ENCODE measurements at regions not wholly inside any gene's neighbourhood (a gene's known extent, or its start where the extent isn't known, plus 50 kb on each side); places are given as distances from the start of the nearest gene placed in this dataset.
"Not testable (repeated sequence)": the region's sequence is repeated elsewhere in the genome, so short reads cannot be mapped to it uniquely, and the experiment has no call there.

DNA sequence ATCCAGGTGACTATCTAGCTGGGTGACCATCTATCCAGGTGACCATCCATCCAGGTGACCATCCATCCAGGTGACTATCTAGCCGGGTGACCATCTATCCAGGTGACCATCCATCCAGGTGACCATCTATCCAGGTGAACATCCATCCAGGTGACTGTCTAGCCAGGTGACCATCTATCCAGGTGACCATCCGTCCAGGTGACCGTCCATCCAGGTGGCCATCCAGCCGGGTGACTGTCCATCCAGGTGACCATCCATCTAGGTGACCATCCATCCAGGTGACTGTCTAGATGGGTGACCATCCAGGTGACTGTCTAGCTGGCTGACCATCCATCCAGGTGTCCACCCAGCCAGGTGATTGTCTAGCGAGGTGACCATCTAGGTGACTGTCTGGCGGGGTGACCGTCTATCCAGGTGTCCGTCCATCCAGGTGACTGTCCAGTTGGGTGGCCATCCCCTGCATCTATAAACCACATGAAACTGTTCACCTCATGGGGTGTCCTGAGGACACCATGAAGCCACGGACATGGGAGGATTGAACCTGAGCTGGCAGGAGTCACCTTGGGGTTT is 305.3 kb downstream of the NDUFA10 start:
- no peak for DNase-seq (ENCODE audit: extremely low read depth in 1 of 2, low read depth in 1 of 2)

DNA sequence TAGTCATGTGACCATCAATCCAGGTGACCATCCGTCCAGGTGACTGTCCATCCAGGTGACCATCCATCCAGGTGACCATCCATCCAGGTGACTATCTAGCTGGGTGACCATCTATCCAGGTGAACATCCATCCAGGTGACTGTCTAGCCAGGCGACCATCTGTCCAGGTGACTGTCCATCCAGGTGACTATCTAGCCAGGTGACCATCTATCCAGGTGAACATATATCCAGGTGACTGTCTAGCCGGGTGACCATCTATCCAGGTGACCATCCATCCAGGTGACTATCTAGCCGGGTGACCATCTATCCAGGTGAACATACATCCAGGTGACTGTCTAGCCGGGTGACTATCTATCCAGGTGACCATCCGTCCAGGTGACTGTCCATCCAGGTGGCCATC is 306.2 kb downstream of the NDUFA10 start:
- not testable (repeated sequence) for DNase-seq (ENCODE audit: extremely low read depth in 1 of 2, low read depth in 1 of 2)

DNA sequence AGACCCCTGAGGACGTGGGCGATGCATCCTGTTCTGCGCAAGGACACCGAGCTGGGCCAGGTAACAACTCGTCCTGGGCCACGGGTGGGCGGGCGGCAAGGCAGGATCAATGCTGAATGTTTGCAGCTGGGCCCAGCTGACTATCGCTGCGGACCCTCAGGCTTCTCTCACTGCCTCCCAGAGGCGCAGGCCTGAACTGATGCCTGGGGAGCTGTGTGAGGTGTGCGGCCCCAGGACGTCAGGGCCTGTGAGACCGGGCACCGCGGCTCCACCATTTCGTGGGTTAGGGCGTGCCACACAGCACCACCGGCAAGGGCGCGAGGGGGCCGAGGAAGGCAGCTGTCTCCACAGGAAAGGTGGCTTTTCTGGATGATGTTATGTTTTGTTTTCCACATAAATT is 307.4 kb downstream of the NDUFA10 start:
- no peak for DNase-seq (ENCODE audit: extremely low read depth in 1 of 2, low read depth in 1 of 2)

DNA sequence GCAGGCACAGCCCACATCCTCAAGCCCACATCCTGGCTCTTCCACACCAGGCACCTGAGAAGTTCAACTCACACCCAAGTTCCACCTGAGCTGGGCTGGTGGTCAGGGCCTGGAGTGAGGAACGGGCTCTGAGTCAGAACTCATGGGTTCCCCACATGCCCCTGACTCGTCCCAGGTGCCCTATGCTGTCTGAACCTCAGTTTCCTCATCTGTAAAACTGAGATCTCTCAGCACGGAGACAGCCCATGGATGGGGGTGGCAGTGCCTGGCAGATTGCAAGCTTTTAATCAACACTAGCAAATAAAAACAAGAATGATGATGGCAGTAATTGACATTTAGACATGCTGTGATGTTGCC is 307.8 kb downstream of the NDUFA10 start:
- DNase-seq (ENCODE audit: extremely low read depth in 1 of 2, low read depth in 1 of 2): no peak

DNA sequence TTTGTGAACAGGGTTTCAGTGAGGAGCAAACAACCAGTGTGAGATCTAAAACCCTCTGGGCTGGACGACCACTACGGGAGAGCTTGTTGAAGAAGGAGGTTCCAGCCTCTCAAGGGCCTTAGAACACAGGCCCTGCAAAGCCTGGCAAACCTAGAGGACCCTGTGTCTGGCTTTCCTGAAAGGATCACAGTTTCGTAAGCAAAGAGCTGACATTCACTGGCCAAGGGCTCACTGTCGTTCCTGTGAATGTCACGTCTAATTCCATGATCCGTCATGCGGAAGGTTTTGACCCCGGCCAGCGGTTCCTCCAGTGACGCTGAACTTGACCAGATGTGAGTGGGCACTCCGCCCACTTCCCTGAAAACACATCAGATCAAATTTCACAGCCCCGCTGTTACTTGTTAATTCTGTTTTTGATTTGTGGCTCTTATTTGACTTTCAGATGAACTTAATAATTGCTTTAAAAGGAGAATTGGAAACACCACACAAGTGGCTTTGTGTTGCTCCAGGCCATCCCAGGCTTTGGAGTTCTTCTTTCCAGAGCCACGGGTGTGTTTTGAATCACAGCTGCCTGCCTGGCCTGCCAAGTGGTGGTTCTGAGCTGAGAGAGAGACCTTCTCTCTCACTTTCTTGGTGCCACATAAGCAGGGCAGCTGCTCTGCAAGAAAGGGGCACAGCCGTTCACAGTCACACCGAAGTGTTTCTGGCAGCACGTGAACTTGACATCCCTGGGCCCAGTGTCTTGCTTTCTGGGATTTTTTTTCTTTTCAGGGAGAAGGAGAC is 308.4 kb downstream of the NDUFA10 start:
- no peak for DNase-seq (ENCODE audit: extremely low read depth in 1 of 2, low read depth in 1 of 2)

DNA sequence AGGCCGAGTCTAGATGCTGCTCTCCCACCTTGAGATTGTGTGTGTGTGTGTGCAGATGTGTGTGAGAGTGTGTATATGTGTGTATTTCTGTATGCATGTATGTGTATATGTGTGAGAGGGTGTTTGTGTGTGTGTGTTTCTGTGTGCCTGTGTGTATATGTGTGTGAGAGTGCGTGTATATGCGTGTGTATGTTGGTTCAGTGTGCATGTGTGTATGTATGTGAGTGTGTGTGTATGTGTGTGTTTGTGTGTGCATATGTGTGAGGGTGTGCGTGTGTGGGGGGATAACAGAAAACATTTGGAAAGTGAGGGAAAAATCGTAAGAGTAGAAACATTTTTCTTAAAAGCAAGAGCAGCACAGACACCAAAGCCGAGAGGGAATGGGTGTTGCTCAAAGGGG is 309.1 kb downstream of the NDUFA10 start:
- DNase-seq (ENCODE audit: extremely low read depth in 1 of 2, low read depth in 1 of 2): no peak

DNA sequence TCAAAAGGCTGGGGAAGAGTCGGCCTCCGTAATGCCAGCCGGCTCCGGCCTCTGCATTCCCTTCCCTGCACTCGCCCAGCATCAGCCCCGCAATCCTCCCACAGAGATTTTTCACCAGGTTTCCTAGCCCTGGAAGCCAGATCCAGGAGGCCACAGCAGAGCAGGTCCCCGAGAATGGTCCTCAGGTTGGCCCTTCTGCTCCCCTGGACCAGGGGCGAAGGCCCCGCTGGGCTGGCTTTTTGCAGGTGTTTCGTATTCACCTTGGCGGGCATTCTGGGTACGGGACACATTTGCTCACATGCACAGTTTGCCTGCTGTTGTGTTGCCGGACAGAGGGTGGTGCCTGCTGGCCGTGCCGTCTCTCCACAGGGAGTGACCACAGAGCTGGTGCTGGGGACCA is 309.5 kb downstream of the NDUFA10 start:
- no peak for DNase-seq (ENCODE audit: extremely low read depth in 1 of 2, low read depth in 1 of 2)

DNA sequence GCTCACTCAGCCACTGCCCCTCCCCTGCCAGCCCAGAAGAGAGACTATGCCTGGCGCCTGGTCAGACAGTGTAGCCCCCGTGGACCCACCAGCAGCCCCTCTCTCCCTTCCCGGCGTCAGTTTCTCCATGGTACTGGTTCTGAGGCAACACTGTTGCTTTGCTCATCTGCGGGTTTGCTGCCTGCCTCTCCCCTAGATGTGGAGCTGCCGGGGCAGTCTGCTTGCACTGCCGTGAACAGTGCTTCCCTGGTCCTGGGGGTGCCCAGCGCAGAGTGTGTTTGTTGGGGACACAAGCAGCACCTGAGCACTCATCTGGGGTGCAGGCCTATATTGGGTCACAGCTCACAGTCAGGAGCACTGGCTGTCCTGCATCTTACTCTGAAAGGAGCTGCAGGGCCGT is 309.9 kb downstream of the NDUFA10 start:
- no peak for DNase-seq (ENCODE audit: extremely low read depth in 1 of 2, low read depth in 1 of 2)

DNA sequence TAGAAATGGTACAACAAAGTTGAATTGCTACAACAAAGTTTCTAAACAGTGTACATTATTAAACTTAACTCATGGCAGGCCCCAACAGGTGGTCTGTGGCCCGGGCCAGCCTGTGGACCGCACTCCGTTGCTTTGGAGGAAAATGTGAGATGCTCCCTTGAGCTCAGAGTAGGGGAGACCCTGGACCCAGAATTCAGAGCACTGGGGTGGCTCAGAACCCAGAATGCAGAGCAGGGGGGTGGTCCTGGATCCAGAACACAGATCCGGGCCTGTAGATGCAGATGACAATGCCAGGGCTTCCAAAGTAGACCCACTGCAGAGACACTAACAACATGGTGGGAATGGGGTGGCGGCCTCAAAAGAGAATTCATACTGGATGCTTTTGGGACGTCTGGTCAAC is 311.0 kb downstream of the NDUFA10 start:
- DNase-seq (ENCODE audit: extremely low read depth in 1 of 2, low read depth in 1 of 2): no peak

DNA sequence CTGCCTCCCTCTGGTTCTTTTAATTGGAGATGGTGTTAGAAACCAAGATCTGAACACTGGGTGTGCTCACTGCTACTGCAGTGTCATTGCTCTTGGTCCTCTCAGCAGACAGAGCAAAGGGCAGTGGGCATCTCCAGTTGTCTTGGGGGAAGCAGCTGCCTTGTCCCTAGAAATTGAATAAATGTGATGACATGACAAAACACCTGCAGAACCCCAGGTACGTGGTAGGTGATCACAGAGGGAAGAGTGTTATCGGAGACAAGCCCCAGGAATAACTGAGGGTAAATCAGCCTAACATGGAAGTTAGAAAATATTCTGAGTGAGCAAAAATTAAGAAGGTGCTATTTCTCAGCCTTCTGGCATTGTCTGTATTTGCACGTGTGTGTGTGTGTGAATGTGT is 311.9 kb upstream of the HDAC4 start:
- DNase-seq (ENCODE audit: extremely low read depth in 1 of 2, low read depth in 1 of 2): no peak

DNA sequence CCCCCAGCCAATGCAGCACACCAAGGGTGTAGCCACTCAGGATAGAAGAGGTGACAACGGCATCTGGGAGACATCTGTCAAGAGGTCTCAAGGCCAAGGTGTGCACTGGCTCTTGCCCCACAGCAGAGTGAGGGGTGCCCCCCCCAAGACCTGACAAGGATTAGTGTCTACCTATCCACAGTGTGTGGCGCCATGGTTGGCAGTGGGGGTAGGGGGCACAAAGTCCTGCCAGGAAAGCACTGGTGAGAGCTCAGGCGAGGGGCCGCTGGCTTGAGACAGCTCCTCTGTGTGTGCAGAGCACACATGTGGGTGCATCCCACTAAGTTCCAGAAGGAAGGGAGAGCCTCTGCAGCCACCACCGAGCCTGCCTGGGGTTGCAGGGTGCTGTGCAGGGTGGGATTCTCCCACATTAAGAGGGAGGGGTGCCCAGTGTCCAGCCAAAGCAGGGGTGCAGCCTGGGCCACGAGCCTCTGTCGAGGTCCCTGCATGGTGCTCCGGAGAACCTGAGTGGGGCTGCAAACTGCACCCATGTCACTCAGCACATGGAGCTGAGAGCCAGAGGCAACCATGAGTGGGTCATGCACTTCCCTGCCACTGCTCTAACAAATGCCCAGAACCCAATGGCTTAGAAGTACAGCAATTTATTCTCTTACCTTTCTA is 311.2 kb upstream of the HDAC4 start:
- no peak for DNase-seq (ENCODE audit: extremely low read depth in 1 of 2, low read depth in 1 of 2)

DNA sequence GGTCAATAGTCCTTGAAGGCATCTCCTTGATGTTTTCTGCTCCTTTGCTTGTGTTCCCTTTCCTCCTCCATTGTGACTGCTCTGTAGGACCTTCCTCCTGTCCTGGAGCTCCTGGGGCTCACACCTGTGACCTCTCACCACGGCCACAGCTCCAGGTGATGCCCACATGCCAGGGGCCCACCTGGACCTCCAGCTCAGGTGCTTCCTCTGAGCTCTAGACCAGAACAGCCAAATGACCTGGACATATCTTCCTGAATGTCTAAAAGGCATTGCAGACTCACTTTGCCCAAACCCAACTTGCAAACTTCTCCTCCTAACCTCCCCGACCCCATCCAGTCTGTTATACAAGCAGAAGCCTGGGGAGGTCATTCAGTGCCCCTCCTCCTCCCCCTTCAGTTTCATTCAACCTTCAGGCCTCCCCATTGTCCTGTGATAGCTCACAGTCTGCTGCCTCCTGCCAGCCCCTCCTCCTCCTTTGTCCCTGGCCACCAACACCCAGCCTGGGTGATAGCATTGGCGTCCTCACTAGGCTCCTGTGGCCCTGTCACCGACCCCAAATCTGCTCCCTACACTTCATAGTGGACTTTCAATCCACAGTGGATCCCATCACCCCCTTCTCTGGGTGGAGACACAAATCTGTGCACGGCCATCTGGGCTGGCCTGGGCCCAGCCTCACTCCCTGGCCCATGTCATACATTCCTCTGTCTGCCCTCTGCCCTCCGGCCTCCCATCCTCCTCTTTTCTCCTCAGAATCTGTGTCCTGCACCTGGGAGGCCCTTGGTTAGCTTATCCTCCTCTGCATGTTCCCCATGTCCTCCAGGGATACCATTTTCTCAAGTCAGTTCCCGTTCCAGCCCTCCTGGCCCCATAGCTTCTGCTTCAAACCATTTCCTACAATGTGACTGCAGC is 310.4 kb upstream of the HDAC4 start:
- no peak for DNase-seq (ENCODE audit: extremely low read depth in 1 of 2, low read depth in 1 of 2)

DNA sequence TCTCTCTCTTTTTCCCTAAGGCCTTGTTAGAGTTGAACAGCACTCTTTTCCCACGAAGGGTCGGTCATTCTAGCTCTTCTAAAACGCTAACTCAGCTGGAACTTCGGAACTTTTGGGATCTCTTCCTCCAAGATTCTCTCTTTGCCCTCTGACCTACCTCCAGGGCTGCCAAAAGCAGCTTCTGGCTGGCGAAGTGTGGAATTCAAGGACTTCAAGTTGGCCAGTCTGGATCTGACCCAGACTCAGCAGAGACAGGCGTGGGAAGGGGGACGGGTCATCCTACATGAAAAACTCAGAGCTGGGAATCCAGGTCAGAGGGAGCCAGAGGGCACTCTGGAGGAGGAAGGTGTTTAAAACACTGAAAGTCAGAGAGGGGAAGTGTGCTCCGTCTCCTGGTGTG is 305.5 kb upstream of the HDAC4 start:
- no peak for DNase-seq (ENCODE audit: extremely low read depth in 1 of 2, low read depth in 1 of 2)

DNA sequence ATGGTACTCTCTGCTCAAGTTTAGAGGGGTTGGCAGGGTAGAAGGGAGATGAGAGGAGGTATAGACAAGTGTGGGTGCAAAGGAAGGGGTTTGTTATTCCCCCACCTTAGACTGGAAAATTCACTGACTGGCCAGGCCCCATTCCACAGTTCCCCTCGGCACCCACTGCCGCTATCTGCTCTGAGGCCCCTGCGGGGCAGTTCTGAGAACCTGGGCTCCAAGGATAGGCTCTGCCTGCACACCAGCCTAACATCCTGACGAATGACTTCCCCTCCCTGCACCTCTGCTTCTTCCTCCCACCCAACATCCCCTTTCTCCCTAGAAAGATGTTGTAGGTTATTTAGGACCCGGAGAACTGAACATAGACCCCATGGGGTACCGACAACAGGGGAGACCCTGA is 303.9 kb upstream of the HDAC4 start:
- no peak for DNase-seq (ENCODE audit: extremely low read depth in 1 of 2, low read depth in 1 of 2)

DNA sequence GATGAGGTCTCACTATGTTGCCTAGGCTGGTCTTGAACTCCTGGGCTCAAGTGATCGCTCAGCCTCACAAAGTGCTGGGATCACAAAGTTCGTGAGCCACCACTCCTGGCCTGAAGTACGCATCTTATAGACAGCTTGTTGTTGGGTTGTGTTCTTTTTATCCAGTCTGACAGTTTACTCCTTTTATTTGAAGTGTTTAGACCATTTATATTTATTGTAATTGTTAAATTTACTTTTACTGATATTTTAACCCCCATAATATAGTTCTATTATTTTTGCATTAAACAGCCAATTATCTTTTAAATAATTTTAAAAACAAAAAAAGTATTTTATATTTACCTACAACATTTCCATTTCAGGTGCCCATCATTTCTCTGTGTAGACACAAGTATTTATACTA is 303.0 kb upstream of the HDAC4 start:
- DNase-seq (ENCODE audit: extremely low read depth in 1 of 2, low read depth in 1 of 2): no peak

DNA sequence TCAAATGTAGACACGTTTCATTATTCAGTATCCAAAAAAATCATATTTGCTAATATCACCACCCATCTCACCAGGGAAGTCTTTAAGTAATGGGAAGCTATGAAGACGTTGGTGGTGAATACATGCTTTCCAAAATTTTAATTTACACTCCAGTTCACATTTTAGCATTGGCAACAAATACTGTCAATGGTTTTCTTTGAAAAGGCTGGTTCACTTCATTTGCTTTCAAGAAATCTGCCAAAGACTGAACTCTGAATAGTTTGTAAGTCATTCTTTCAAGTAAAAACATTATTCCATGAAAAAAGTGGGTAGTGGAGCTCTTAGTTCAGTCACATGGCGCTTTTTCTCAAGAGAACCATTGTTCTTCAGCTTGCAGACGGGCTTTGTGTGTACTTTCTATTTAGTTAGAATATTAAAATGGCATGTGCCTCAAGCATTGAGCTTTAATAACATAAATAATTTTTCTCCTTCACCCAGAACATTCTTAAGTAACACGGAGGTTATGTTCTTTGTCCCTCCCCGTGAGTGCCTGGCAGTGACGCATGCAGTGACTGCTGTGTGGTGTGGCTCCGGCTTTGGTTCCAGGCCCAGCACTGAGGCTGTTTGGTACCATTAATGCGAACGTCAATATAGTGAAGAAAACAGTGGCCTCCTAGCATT is 300.0 kb upstream of the HDAC4 start:
- no peak for DNase-seq (ENCODE audit: extremely low read depth in 1 of 2, low read depth in 1 of 2)

DNA sequence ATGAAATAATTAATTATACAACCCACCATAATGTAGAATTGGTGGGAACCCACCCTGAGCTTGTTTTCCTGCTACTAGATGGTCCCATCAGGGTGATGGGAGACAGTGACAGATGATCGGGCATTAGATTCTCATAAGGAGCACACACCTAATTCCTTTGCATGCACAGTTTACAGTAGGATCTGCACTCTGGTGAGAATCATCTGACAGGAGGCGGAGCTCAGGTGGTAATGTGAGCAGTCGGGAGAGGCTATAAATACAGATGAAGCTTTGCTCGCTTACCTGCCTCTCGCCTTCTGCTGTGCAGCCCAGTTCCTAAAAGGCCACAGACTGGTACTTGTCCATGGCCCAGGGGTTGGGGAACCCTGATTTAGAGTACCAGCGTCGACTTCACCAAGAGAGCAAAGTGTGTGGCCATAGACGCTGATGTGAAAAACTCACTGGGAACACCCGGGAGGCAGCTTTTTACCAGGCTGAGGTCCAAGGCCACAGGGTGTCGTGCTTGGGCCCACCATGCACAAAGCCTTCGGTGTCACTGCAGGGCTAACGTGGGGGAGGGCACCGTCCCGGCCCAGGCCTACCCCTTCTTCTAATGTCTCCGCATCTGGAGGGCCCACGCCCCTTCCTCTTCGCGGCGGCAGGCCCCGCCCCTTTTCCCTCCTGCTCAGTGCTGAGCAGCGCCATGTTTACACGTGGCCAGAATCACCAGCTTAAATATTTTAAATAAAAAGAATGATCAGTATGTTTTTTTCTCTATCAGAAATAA is 296.8 kb upstream of the HDAC4 start:
- DNase-seq (ENCODE audit: extremely low read depth in 1 of 2, low read depth in 1 of 2): no peak

DNA sequence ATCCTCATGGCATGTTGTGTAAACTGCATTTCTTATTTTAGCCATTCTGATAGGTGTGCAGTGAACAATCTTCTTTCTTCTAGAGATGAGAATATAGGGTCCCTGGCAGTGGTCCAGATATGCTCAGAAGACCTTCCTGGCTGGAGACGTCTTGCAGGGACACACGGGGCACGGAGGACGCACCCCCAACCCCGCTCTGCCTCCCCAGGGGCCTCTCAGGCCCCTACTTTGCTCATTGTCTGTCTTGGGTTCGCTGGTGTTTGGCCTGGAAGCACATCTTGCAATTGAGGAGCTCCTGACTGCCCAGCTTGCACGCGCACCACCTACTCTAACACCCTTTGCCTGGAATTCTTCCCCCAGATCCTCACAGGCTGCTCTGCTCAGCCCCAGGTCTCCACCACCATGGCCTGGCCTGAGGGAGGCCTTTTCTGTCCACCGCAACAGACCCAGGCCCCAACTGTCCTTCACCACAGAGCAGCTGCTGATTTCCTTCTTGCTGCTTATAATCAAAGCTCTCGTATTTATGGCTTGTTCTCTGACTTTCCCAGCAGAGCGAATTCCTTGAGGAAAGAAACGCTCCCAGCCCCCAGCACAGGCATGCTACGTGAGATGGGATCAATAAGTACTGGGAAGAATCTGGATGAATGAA is 295.9 kb upstream of the HDAC4 start:
- no peak for DNase-seq (ENCODE audit: extremely low read depth in 1 of 2, low read depth in 1 of 2)

DNA sequence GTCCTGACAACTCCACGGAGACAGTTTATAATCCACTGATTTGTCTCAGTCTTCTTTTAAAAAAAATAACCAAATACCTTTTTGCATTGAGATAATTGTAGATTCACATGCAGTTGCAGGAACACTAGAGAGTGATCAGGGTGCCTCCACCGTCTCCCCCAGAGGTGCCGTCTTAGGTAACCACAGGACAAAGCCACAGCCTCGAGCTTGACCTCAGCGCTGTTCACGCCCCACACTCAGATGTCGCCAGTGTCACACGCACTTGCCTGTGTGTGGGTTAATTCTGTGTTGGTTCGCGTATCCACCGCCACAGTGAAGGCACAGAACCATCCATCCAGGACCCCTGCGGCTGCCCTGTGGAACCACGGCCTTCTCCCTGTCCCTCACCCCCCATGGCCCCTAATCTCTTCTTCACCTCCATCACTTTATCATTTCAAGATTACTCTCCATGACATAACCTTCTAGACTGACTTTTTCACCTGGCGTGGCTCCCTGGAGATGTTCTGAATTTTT is 295.0 kb upstream of the HDAC4 start:
- DNase-seq (ENCODE audit: extremely low read depth in 1 of 2, low read depth in 1 of 2): no peak

Data from activated CD8-positive, alpha-beta memory T cell treated with anti-CD3 and anti-CD28 coated beads for 1 hour (primary cell).